Retinal pigment epithelial cell (primary cell): ENCODE measurements at regions not wholly inside any gene's neighbourhood (a gene's known extent, or its start where the extent isn't known, plus 50 kb on each side); places are given as distances from the start of the nearest gene placed in this dataset.
"Not testable (repeated sequence)": the region's sequence is repeated elsewhere in the genome, so short reads cannot be mapped to it uniquely, and the experiment has no call there.

Experiments
- DNase-seq: peaks from one replicate; pipeline ENCODE4 v3.0.0-alpha.2; 2010; ENCODE audit warnings: low read depth
- H3K4me3 ChIP-seq: 2 replicates; pipeline ENCODE4 v1.5.1; 2011; ENCODE audit warnings: mild to moderate bottlenecking, low read length, control low read depth, moderate library complexity
- TF ChIP-seq, protein P1 (sequence below): conservative IDR thresholded peaks from 2 replicates; pipeline ENCODE4 v1.5.1; 2011; ENCODE audit warnings: low read depth, low read length, control low read depth, inconsistent platforms

DNA sequence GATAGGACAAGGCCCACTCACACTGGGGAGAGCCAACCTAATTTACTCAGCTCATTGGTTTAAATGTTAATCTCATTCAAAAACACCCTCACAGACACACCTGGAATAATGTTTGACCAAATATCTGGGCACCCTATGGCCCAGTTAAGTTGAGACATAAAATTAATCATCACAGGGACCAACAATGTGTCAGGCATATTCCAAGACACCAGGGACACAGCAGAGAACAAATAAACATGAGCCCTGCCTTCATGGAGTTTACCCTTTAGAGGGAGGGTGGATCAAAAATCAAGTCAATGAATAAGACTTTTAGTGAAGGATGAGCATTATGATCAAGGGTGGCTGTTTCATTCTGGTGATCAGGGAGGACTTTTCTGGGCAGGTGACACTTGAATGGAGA is 98.7 kb upstream of the CHD6 start:
- TF ChIP-seq, protein P1, sequence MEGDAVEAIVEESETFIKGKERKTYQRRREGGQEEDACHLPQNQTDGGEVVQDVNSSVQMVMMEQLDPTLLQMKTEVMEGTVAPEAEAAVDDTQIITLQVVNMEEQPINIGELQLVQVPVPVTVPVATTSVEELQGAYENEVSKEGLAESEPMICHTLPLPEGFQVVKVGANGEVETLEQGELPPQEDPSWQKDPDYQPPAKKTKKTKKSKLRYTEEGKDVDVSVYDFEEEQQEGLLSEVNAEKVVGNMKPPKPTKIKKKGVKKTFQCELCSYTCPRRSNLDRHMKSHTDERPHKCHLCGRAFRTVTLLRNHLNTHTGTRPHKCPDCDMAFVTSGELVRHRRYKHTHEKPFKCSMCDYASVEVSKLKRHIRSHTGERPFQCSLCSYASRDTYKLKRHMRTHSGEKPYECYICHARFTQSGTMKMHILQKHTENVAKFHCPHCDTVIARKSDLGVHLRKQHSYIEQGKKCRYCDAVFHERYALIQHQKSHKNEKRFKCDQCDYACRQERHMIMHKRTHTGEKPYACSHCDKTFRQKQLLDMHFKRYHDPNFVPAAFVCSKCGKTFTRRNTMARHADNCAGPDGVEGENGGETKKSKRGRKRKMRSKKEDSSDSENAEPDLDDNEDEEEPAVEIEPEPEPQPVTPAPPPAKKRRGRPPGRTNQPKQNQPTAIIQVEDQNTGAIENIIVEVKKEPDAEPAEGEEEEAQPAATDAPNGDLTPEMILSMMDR, result no peak
- H3K4me3 ChIP-seq, result no peak overlapping the region
- no peak for DNase-seq

DNA sequence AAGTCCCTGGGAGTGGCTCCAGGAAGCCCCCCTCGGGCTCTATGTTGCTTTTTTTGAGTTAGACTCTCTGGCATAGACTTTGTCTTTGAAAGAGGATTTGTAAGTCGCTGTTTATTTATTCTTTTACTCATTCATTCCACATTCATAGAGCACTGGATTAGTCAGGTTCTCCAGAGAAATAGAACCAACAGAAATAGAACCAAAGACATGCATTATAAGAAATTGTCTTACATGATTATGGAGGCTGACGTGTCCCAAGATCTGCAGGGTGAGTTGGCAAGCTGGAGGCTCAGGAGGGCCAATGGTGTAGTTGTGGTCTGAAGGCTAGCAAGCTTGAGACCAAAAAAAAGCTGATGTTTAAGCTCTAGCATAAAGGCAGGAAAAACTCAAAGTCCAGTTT is 98.3 kb upstream of the CHD6 start:
- TF ChIP-seq, protein P1, result no peak
- no peak for DNase-seq
- H3K4me3 ChIP-seq, result no peak overlapping the region

DNA sequence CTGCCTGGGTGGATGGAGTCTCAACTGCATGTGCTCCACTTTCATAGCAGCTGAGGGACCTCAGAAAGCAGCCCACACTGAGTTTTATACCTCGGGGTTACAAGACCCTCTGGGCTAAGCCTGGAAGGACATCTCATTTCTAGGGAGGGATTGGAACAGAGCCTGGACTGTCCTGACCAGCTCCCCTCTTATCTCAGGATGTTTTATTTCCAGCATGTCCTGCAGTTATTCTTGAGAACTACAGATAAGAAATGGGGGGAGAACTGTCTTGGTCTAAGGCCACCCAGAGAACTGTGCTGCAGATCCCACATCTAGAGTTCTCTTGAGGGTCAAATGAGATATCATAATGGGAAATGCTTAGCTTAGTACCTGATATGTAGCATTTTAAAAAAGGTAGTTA is 97.3 kb upstream of the CHD6 start:
- H3K4me3 ChIP-seq, result no peak overlapping the region
- TF ChIP-seq, protein P1, result no peak
- no peak for DNase-seq

DNA sequence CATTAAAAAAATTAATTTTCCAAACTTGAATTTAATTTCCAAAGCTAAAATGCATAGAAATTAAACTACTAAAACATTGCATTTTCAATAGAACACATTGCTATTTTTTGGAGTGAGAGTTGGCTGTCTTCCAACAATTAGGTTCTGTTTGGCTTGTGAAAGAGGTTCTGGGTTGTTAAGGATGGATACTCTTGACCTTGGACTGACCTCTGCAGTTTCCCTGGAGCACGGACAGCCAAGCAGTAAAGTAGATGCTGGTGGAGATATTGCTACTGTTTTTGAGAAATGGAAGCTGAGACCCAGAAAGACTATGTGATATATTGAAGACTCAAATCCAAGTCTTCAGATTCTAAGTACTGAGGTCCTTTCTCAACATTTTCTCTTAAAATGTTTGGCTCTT is 95.9 kb upstream of the CHD6 start:
- no peak for DNase-seq
- H3K4me3 ChIP-seq, result no peak overlapping the region
- TF ChIP-seq, protein P1, result no peak

DNA sequence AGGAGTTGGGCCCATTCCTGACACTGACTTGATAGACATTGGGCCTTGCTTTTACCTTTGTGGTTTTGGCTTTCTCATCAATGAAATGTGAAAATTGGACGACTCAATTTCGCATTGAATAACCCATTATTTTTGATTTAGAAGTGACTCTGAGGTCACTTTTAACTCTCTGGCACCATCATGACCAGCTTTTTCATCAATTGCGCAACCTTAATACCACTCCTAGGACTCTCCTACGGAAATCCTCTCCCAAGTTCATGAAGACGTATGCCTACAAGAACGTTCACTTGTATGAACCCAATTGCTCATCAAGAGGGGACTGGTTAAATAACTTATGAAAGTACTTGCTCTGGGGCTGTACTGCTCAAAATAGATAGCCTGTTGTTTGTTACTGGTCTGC is 86.7 kb upstream of the CHD6 start:
- TF ChIP-seq, protein P1, result no peak
- H3K4me3 ChIP-seq, result no peak overlapping the region
- DNase-seq, result no peak

DNA sequence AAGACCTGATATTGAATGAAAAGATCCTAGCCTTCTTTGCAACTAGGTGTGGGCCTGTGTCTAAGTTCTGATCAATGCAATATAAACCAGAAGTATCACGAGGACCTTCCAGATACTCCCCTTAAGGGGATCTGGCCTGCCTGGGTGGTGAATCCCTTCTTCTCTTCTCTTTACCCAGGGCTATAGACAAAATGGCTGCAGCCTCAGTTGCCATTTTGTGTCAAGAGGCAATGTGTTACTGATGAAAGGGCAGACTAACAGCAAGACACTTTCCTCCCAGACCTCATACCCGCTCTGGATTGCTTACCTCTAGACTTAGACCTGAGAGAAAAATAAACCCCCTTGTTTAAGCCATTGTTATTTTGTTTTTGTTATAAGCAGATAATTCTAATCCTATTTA is 84.5 kb upstream of the CHD6 start:
- TF ChIP-seq, protein P1, result no peak
- no peak overlapping the region for H3K4me3 ChIP-seq
- DNase-seq, result no peak

DNA sequence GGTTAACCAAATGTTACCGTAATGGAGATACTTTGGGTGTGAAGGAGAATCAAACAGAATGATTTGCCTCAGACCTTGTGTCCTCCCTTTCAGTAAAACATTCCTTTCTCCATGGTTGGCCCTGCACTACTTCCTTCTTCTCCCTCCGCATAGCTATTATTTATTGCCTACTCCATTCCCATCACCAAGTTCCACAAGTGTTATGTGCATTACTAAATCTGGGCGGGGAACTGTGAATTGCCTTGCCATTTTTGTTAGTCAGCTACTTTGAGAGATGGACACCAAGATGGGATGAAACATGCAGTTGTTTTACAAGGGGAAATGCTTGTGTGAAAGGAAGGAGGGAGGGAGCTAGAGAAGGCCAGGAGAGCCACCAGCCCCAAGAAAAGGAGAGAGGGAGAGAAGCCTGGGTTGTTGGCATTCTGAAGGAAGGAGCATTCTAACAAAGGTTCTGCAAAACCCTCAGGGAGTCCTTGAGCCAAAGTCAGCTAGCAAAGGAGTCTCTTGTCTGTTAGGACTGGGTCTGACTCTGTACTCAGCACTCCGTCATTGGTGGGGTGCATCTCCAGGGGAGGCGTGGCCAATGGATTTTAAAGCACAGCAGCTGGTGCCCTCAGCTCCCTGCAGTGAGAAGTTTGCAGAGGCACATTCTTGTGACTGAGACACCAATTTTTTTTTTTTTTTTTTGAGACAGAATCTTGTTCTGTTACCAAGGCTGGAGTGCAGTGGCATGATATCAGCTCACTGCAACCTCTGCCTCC is 83.6 kb upstream of the CHD6 start:
- TF ChIP-seq, protein P1, result no peak
- no peak overlapping the region for H3K4me3 ChIP-seq
- DNase-seq, result no peak

DNA sequence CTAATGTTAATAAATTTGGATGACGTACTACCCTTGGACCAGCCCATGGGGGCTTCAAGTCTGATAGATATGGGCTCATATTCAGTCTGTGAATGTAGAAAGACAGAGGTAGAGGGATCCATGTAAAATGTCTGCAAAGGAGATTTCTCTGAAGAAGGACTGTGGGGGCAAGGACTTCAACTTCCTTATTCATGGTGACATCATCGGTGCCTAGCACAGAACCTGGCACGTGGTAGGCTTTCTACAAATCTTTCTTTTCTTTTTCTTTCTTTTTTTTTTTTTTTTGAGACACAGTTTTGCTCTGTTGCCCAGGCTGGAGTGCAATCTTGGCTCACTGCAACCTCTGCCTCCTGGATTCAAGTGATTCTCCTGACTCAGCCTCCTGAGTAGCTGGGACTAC is 81.5 kb upstream of the CHD6 start:
- H3K4me3 ChIP-seq, DNase-seq: not testable (repeated sequence)
